NCI-H82 (cell line): ENCODE measurements at regions not wholly inside any gene's neighbourhood (a gene's known extent, or its start where the extent isn't known, plus 50 kb on each side); places are given as distances from the start of the nearest gene placed in this dataset.
"Not testable (repeated sequence)": the region's sequence is repeated elsewhere in the genome, so short reads cannot be mapped to it uniquely, and the experiment has no call there.

Experiments
- DNase-seq: peaks from one replicate; lab custom pipeline; 2025; lab: John Stamatoyannopoulos, UW

GRCh38 chr10:3376631-3377030 is 204.0 kb upstream of the PITRM1 start:
- DNase-seq = no peak

GRCh38 chr10:3375505-3375904 is 202.9 kb upstream of the PITRM1 start:
- no peak for DNase-seq

- DNase-seq = no peak
These were observed 202.3 kb upstream of the PITRM1 start for GRCh38 chr10:3374914-3375313.

- not testable (repeated sequence) for DNase-seq
These were observed 200.9 kb upstream of the PITRM1 start for GRCh38 chr10:3373374-3374027.

GRCh38 chr10:3372281-3372680 is 199.7 kb upstream of the PITRM1 start:
- DNase-seq = no peak

- DNase-seq = not testable (repeated sequence)
These were observed 199.0 kb upstream of the PITRM1 start for GRCh38 chr10:3371624-3372023.

GRCh38 chr10:3366735-3367405 is 194.3 kb upstream of the PITRM1 start:
- no peak for DNase-seq

- DNase-seq = no peak
These were observed 193.5 kb upstream of the PITRM1 start for GRCh38 chr10:3366043-3366442.

GRCh38 chr10:3365630-3366029 is 193.0 kb upstream of the PITRM1 start:
- no peak for DNase-seq

- no peak for DNase-seq
These were observed 192.3 kb upstream of the PITRM1 start for GRCh38 chr10:3364768-3365480.

GRCh38 chr10:3363311-3364045 is 190.9 kb upstream of the PITRM1 start:
- no peak for DNase-seq

GRCh38 chr10:3362394-3362793 is 189.8 kb upstream of the PITRM1 start:
- no peak for DNase-seq

- DNase-seq = no peak
These were observed 189.1 kb upstream of the PITRM1 start for GRCh38 chr10:3361640-3362039.

- DNase-seq = no peak
These were observed 185.2 kb upstream of the PITRM1 start for GRCh38 chr10:3357737-3358136.

GRCh38 chr10:3355536-3355935 is 183.0 kb upstream of the PITRM1 start:
- no peak for DNase-seq

- no peak for DNase-seq
These were observed 181.8 kb upstream of the PITRM1 start for GRCh38 chr10:3354174-3354900.

GRCh38 chr10:3353235-3353634 is 180.7 kb upstream of the PITRM1 start:
- no peak for DNase-seq

- DNase-seq = no peak
These were observed 178.2 kb upstream of the PITRM1 start for GRCh38 chr10:3350617-3351258.

GRCh38 chr10:3350205-3350604 is 177.6 kb upstream of the PITRM1 start:
- DNase-seq = peak; percentile 1

- no peak for DNase-seq
These were observed 176.0 kb upstream of the PITRM1 start for GRCh38 chr10:3348564-3348963.
